ENCODE measurements at regions not wholly inside any gene's neighbourhood (a gene's known extent, or its start where the extent isn't known, plus 50 kb on each side); places are given as distances from the start of the nearest gene placed in this dataset.
"Not testable (repeated sequence)": the region's sequence is repeated elsewhere in the genome, so short reads cannot be mapped to it uniquely, and the experiment has no call there.

GRCh38 chr5:44756097-44756496 is 52.6 kb upstream of the MRPS30 start:
- H3K9me3 ChIP-seq (ENCODE audit: control insufficient read depth, low read depth, low read length); H3K4me1 ChIP-seq (ENCODE audit: control insufficient read depth, low read depth, low read length); H3K27ac ChIP-seq (ENCODE audit: low read length); H3K9ac ChIP-seq (ENCODE audit: low read length); H3K4me3 ChIP-seq (ENCODE audit: low read length); H3K36me3 ChIP-seq (ENCODE audit: control insufficient read depth, low read depth, low read length); H3K27me3 ChIP-seq (ENCODE audit: control insufficient read depth, insufficient read depth, low read length): not testable (repeated sequence)

- H3K4me3 ChIP-seq (ENCODE audit: low read length) = no peak overlapping the region
- no peak overlapping the region for H3K27ac ChIP-seq (ENCODE audit: low read length)
- H3K36me3 ChIP-seq (ENCODE audit: control insufficient read depth, low read depth, low read length) = no peaks in the 10 kb centered on the region
- H3K4me1 ChIP-seq (ENCODE audit: control insufficient read depth, low read depth, low read length) = no peaks in the 10 kb centered on the region
- H3K9me3 ChIP-seq (ENCODE audit: control insufficient read depth, low read depth, low read length) = no peaks in the 10 kb centered on the region
- H3K9ac ChIP-seq (ENCODE audit: low read length) = no peak overlapping the region
- H3K27me3 ChIP-seq (ENCODE audit: control insufficient read depth, insufficient read depth, low read length) = no peaks in the 10 kb centered on the region
Measured at GRCh38 chr5:44747396-44747795, 61.4 kb upstream of the MRPS30 start.

- Histone ChIP-seq H3K9me3 (ENCODE audit: control insufficient read depth, low read depth, low read length) (no peaks in the 10 kb centered on the region), H3K9ac (ENCODE audit: low read length) (no peak overlapping the region), H3K4me1 (ENCODE audit: control insufficient read depth, low read depth, low read length) (no peaks in the 10 kb centered on the region), H3K27me3 (ENCODE audit: control insufficient read depth, insufficient read depth, low read length) (no peaks in the 10 kb centered on the region), H3K4me3 (ENCODE audit: low read length) (no peak overlapping the region), H3K36me3 (ENCODE audit: control insufficient read depth, low read depth, low read length) (no peaks in the 10 kb centered on the region), H3K27ac (ENCODE audit: low read length) (no peak overlapping the region)
Measured at GRCh38 chr5:44740660-44741059, 68.1 kb upstream of the MRPS30 start.

- H3K4me1 ChIP-seq (ENCODE audit: control insufficient read depth, low read depth, low read length) = peaks cover 9% of the 10 kb centered on the region
- H3K9ac ChIP-seq (ENCODE audit: low read length) = no peak overlapping the region
- no peaks in the 10 kb centered on the region for H3K9me3 ChIP-seq (ENCODE audit: control insufficient read depth, low read depth, low read length)
- H3K36me3 ChIP-seq (ENCODE audit: control insufficient read depth, low read depth, low read length) = no peaks in the 10 kb centered on the region
- H3K27me3 ChIP-seq (ENCODE audit: control insufficient read depth, insufficient read depth, low read length) = no peaks in the 10 kb centered on the region
- no peak overlapping the region for H3K27ac ChIP-seq (ENCODE audit: low read length)
- no peak overlapping the region for H3K4me3 ChIP-seq (ENCODE audit: low read length)
Measured at GRCh38 chr5:44729536-44729935, 79.2 kb upstream of the MRPS30 start.

GRCh38 chr5:44727100-44727499 is 81.6 kb upstream of the MRPS30 start:
- no peak overlapping the region for H3K27ac ChIP-seq (ENCODE audit: low read length)

GRCh38 chr5:44719856-44720255 is 88.9 kb upstream of the MRPS30 start:
- H3K4me3 ChIP-seq (ENCODE audit: low read length) = no peak overlapping the region
- no peak overlapping the region for H3K9ac ChIP-seq (ENCODE audit: low read length)
- no peaks in the 10 kb centered on the region for H3K9me3 ChIP-seq (ENCODE audit: control insufficient read depth, low read depth, low read length)
- H3K36me3 ChIP-seq (ENCODE audit: control insufficient read depth, low read depth, low read length) = no peaks in the 10 kb centered on the region
- H3K27me3 ChIP-seq (ENCODE audit: control insufficient read depth, insufficient read depth, low read length) = no peaks in the 10 kb centered on the region
- H3K4me1 ChIP-seq (ENCODE audit: control insufficient read depth, low read depth, low read length) = no peaks in the 10 kb centered on the region
- no peak overlapping the region for H3K27ac ChIP-seq (ENCODE audit: low read length)

More at GRCh38 chr5:44727100-44727499, 81.6 kb upstream of the MRPS30 start:
- no peak overlapping the region for H3K4me3 ChIP-seq (ENCODE audit: low read length)
- H3K9ac ChIP-seq (ENCODE audit: low read length) = no peak overlapping the region
- peaks cover 9% of the 10 kb centered on the region for H3K4me1 ChIP-seq (ENCODE audit: control insufficient read depth, low read depth, low read length)
- H3K9me3 ChIP-seq (ENCODE audit: control insufficient read depth, low read depth, low read length) = no peaks in the 10 kb centered on the region
- no peaks in the 10 kb centered on the region for H3K36me3 ChIP-seq (ENCODE audit: control insufficient read depth, low read depth, low read length)
- H3K27me3 ChIP-seq (ENCODE audit: control insufficient read depth, insufficient read depth, low read length) = no peaks in the 10 kb centered on the region

GRCh38 chr5:44714871-44715561 is 93.7 kb upstream of the MRPS30 start:
- Histone ChIP-seq H3K9me3 (ENCODE audit: control insufficient read depth, low read depth, low read length) (no peaks in the 10 kb centered on the region), H3K9ac (ENCODE audit: low read length) (no peak overlapping the region), H3K27ac (ENCODE audit: low read length) (no peak overlapping the region), H3K27me3 (ENCODE audit: control insufficient read depth, insufficient read depth, low read length) (no peaks in the 10 kb centered on the region), H3K36me3 (ENCODE audit: control insufficient read depth, low read depth, low read length) (no peaks in the 10 kb centered on the region), H3K4me1 (ENCODE audit: control insufficient read depth, low read depth, low read length) (no peaks in the 10 kb centered on the region), H3K4me3 (ENCODE audit: low read length) (no peak overlapping the region)

GRCh38 chr5:44713446-44713845 is 95.3 kb upstream of the MRPS30 start:
- Histone ChIP-seq H3K9me3 (ENCODE audit: control insufficient read depth, low read depth, low read length) (no peaks in the 10 kb centered on the region), H3K9ac (ENCODE audit: low read length) (no peak overlapping the region), H3K4me1 (ENCODE audit: control insufficient read depth, low read depth, low read length) (no peaks in the 10 kb centered on the region), H3K27me3 (ENCODE audit: control insufficient read depth, insufficient read depth, low read length) (no peaks in the 10 kb centered on the region), H3K36me3 (ENCODE audit: control insufficient read depth, low read depth, low read length) (no peaks in the 10 kb centered on the region), H3K27ac (ENCODE audit: low read length) (no peak overlapping the region), H3K4me3 (ENCODE audit: low read length) (no peak overlapping the region)

- H3K4me1 ChIP-seq (ENCODE audit: control insufficient read depth, low read depth, low read length) = no peaks in the 10 kb centered on the region
- H3K9ac ChIP-seq (ENCODE audit: low read length) = no peak overlapping the region
- no peaks in the 10 kb centered on the region for H3K27me3 ChIP-seq (ENCODE audit: control insufficient read depth, insufficient read depth, low read length)
- no peaks in the 10 kb centered on the region for H3K9me3 ChIP-seq (ENCODE audit: control insufficient read depth, low read depth, low read length)
- no peak overlapping the region for H3K4me3 ChIP-seq (ENCODE audit: low read length)
- H3K27ac ChIP-seq (ENCODE audit: low read length) = no peak overlapping the region
- H3K36me3 ChIP-seq (ENCODE audit: control insufficient read depth, low read depth, low read length) = no peaks in the 10 kb centered on the region
Measured at GRCh38 chr5:44711901-44712300, 96.8 kb upstream of the MRPS30 start.

GRCh38 chr5:44708602-44709001 is 100.1 kb upstream of the MRPS30 start:
- no peaks in the 10 kb centered on the region for H3K4me1 ChIP-seq (ENCODE audit: control insufficient read depth, low read depth, low read length)
- no peak overlapping the region for H3K4me3 ChIP-seq (ENCODE audit: low read length)
- no peaks in the 10 kb centered on the region for H3K9me3 ChIP-seq (ENCODE audit: control insufficient read depth, low read depth, low read length)
- no peak overlapping the region for H3K27ac ChIP-seq (ENCODE audit: low read length)
- no peak overlapping the region for H3K9ac ChIP-seq (ENCODE audit: low read length)
- no peaks in the 10 kb centered on the region for H3K27me3 ChIP-seq (ENCODE audit: control insufficient read depth, insufficient read depth, low read length)
- no peaks in the 10 kb centered on the region for H3K36me3 ChIP-seq (ENCODE audit: control insufficient read depth, low read depth, low read length)

- Histone ChIP-seq H3K9me3 (ENCODE audit: control insufficient read depth, low read depth, low read length) (no peaks in the 10 kb centered on the region), H3K4me1 (ENCODE audit: control insufficient read depth, low read depth, low read length) (no peaks in the 10 kb centered on the region), H3K27ac (ENCODE audit: low read length) (no peak overlapping the region), H3K36me3 (ENCODE audit: control insufficient read depth, low read depth, low read length) (no peaks in the 10 kb centered on the region), H3K4me3 (ENCODE audit: low read length) (no peak overlapping the region), H3K27me3 (ENCODE audit: control insufficient read depth, insufficient read depth, low read length) (no peaks in the 10 kb centered on the region), H3K9ac (ENCODE audit: low read length) (no peak overlapping the region)
Measured at GRCh38 chr5:44707721-44708120, 101.0 kb upstream of the MRPS30 start.

GRCh38 chr5:44697025-44697424 is 111.7 kb upstream of the MRPS30 start:
- Histone ChIP-seq H3K4me3 (ENCODE audit: low read length) (no peak overlapping the region), H3K36me3 (ENCODE audit: control insufficient read depth, low read depth, low read length) (no peaks in the 10 kb centered on the region), H3K4me1 (ENCODE audit: control insufficient read depth, low read depth, low read length) (peaks cover 14% of the 10 kb centered on the region), H3K27me3 (ENCODE audit: control insufficient read depth, insufficient read depth, low read length) (no peaks in the 10 kb centered on the region), H3K9me3 (ENCODE audit: control insufficient read depth, low read depth, low read length) (no peaks in the 10 kb centered on the region), H3K9ac (ENCODE audit: low read length) (no peak overlapping the region), H3K27ac (ENCODE audit: low read length) (no peak overlapping the region)

All from iPS-18a (cell line).